C4-2B (cell line): ENCODE measurements at regions not wholly inside any gene's neighbourhood (a gene's known extent, or its start where the extent isn't known, plus 50 kb on each side); places are given as distances from the start of the nearest gene placed in this dataset.

Experiments
- CTCF ChIP-seq: fragments of 450-650 bp; conservative IDR thresholded peaks from 2 replicates; pipeline ENCODE4 v1.5.1; 2017; ENCODE audit warnings: mild to moderate bottlenecking
- ZFX ChIP-seq: fragments of 450-650 bp; IDR thresholded peaks from 2 replicates; pipeline ENCODE4 v1.6.1; 2017

- TF ChIP-seq CTCF (no peak), ZFX (no peak)
Measured at GRCh38 chr15:96581371-96581770, 250.9 kb downstream of the NR2F2 start.
